Thoracic aorta (tissue), 2 donors: ENCODE measurements at regions not wholly inside any gene's neighbourhood (a gene's known extent, or its start where the extent isn't known, plus 50 kb on each side); places are given as distances from the start of the nearest gene placed in this dataset.
A peak's percentile ranks its signal among the peaks of the same experiment; 100 is the strongest.
"Not testable (repeated sequence)": the region's sequence is repeated elsewhere in the genome, so short reads cannot be mapped to it uniquely, and the experiment has no call there.

ENCODE experiments used
- ATAC-seq: fragments of 150-250 bp; one replicate; pipeline ENCODE4 v1.8.0; 2017; ENCODE audit warnings: low read depth; ENCODE audit not compliant: insufficient number of reproducible peaks, low FRiP score
- DNase-seq: peaks from one replicate; pipeline ENCODE4 v3.0.0-alpha.2; 2020; ENCODE audit warnings: low spot score
- H3K27ac ChIP-seq, 2 donors: fragments of 200-600 bp; sonication (generic); 1 replicate in 1 of 2; 2 replicates in 1 of 2; pipeline ENCODE4 v1.5.1; 2016; ENCODE audit warnings: mild to moderate bottlenecking in 2 of 2, moderate library complexity in 2 of 2
- H3K27me3 ChIP-seq: fragments of 200-600 bp; sonication (generic); replicated peaks from 2 replicates; pipeline ENCODE4 v1.6.0; 2016; ENCODE audit warnings: mild to moderate bottlenecking; ENCODE audit not compliant: insufficient read depth
- H3K36me3 ChIP-seq: fragments of 200-600 bp; sonication (generic); one replicate; pipeline ENCODE4 v1.5.1; 2016
- H3K4me1 ChIP-seq, 2 donors: fragments of 200-600 bp; sonication (generic); 1 replicate in 1 of 2; 2 replicates in 1 of 2; pipeline versions ENCODE4 v1.5.1 to v1.6.0; 2016; ENCODE audit warnings: low read depth in 2 of 2, mild to moderate bottlenecking in 1 of 2; ENCODE audit not compliant: control insufficient read depth in 1 of 2
- H3K4me3 ChIP-seq: fragments of 200-600 bp; sonication (generic); 2 replicates; pipeline ENCODE4 v1.5.1; 2016; ENCODE audit warnings: mild to moderate bottlenecking
- H3K9me3 ChIP-seq: fragments of 200-600 bp; sonication (generic); 2 replicates; pipeline ENCODE4 v1.5.1; 2016
- CTCF ChIP-seq: fragments of 200-600 bp; sonication (generic); IDR thresholded peaks from one replicate; pipeline ENCODE4 v1.5.1; 2019; ENCODE audit warnings: antibody characterized with exemption

- H3K4me1 ChIP-seq = no peaks in the 10 kb centered on the region
- H3K4me3 ChIP-seq = no peak overlapping the region
- peak; percentile 41 for TF ChIP-seq CTCF
- peaks cover 5% of the 10 kb centered on the region for H3K27me3 ChIP-seq
- no peak for DNase-seq
- H3K9me3 ChIP-seq = no peaks in the 10 kb centered on the region
- no peaks in the 10 kb centered on the region for H3K36me3 ChIP-seq
- ATAC-seq = no peak
- no peak overlapping the region for H3K27ac ChIP-seq
Observed at GRCh38 chr6:28683945-28684538, 158.4 kb downstream of the GPX5 start.

DNA sequence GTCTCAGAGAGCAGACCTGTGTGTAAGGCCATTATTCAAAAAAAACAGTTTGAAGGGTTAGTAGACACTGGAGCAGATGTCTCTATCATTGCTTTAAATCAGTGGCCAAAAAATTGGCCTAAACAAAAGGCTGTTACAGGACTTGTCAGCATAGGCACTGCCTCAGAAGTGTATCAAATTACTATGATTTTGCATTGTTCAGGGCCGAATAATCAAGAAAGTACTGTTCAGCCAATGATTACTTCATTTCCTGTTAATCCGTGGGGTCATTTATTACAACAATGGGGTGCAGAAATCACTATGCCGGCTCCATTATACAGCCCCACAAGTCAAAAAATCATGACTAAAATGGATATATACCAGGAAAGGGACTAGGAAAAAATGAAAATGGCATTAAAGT lies 160.3 kb downstream of the GPX5 start:
- H3K27me3 ChIP-seq, ATAC-seq, H3K4me1 ChIP-seq, H3K36me3 ChIP-seq, H3K9me3 ChIP-seq, H3K4me3 ChIP-seq, H3K27ac ChIP-seq, DNase-seq: not testable (repeated sequence)

DNA sequence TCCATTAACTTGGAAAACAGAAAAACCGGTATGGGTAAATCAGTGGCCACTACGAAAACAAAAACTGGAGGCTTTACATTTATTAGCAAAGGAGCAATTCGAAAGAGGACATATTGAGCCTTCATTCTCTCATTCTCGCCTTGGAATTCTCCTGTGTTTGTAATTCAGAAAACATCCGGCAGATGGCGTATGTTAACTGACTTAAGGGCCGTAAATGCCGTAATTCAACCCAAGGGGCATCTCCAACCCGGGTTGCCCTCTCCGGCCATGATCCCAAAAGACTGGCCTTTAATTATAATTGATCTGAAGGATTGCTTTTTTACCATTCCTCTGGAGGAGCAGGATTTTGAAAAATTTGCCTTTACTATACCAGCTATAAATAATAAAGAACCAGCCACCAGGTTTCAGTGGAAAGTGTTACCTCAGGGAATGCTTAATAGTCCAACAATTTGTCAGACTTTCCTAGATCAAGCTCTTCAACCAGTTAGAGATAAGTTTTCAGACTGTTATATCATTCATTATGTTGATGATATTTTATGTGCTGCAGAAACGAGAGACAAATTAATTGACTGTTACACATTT lies 160.9 kb downstream of the GPX5 start:
- peak; percentile 13 for DNase-seq
- H3K4me1 ChIP-seq, H3K36me3 ChIP-seq, ATAC-seq, H3K4me3 ChIP-seq, H3K9me3 ChIP-seq, H3K27ac ChIP-seq, H3K27me3 ChIP-seq: not testable (repeated sequence)
- TF ChIP-seq CTCF = peak; percentile 76

- not testable (repeated sequence) for H3K36me3 ChIP-seq, H3K4me1 ChIP-seq, H3K27me3 ChIP-seq, DNase-seq, H3K27ac ChIP-seq, H3K9me3 ChIP-seq, ATAC-seq, H3K4me3 ChIP-seq
Observed at GRCh38 chr6:28687309-28687981, 161.8 kb downstream of the GPX5 start.

GRCh38 chr6:28691991-28692390 lies 166.3 kb downstream of the GPX5 start:
- not testable (repeated sequence) for ATAC-seq, H3K36me3 ChIP-seq, H3K27ac ChIP-seq, H3K27me3 ChIP-seq, H3K4me1 ChIP-seq, DNase-seq, H3K4me3 ChIP-seq, H3K9me3 ChIP-seq

- H3K4me1 ChIP-seq = no peaks in the 10 kb centered on the region
- no peaks in the 10 kb centered on the region for H3K27me3 ChIP-seq
- ATAC-seq (no peak), DNase-seq (no peak)
- no peak overlapping the region for H3K4me3 ChIP-seq
- no peak for TF ChIP-seq CTCF
- no peak overlapping the region for H3K27ac ChIP-seq
- H3K9me3 ChIP-seq = no peaks in the 10 kb centered on the region
- H3K36me3 ChIP-seq = no peaks in the 10 kb centered on the region
Observed at GRCh38 chr6:28693033-28693750, 167.5 kb downstream of the GPX5 start.
